ENCODE measurements at regions not wholly inside any gene's neighbourhood (a gene's known extent, or its start where the extent isn't known, plus 50 kb on each side); places are given as distances from the start of the nearest gene placed in this dataset.

- TF ChIP-seq CTCF (conservative IDR thresholded peaks at IDR 0.05 in 1 of 2, IDR thresholded peaks at IDR 0.05 in 1 of 2; ENCODE audit: extremely low read depth in 1 of 2, insufficient read depth in 1 of 2, low read depth in 1 of 2, low read length in 2 of 2) (no peak), EZH2 (IDR thresholded peaks at IDR 0.05; ENCODE audit: borderline replicate concordance, low read length) (no peak)
These were observed 615.0 kb upstream of the MKI67 start for GRCh38 chr10:128741180-128741579.

Data from mammary epithelial cell (primary cell).